Dermis blood vessel endothelial cell (primary cell): ENCODE measurements at regions not wholly inside any gene's neighbourhood (a gene's known extent, or its start where the extent isn't known, plus 50 kb on each side); places are given as distances from the start of the nearest gene placed in this dataset.
A peak's percentile ranks its signal among the peaks of the same experiment; 100 is the strongest.
"Not testable (repeated sequence)": the region's sequence is repeated elsewhere in the genome, so short reads cannot be mapped to it uniquely, and the experiment has no call there.

Source experiments
- DNase-seq: peaks from one replicate; pipeline ENCODE4 v3.0.0; 2010

DNA sequence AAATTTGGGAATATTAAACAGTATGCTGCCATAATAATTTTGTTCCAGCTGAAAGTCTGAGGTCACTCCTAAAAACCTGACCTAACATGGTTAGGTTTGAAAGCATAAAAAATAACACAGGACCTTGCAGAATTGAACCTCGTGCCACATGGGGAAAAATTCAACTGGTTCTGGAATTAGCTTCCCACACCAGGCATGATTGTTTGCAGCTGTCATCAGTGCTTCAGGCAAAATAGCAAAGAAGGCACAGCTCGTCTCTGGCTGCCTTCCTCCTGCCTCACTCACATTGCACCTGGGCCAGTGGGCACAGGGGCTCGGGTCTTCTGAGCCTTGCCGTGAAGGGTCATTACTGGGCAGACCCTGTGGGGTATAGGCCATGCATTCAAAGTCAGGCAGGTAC, 153.8 kb upstream of the ARHGAP20 start:
- no peak for DNase-seq

DNA sequence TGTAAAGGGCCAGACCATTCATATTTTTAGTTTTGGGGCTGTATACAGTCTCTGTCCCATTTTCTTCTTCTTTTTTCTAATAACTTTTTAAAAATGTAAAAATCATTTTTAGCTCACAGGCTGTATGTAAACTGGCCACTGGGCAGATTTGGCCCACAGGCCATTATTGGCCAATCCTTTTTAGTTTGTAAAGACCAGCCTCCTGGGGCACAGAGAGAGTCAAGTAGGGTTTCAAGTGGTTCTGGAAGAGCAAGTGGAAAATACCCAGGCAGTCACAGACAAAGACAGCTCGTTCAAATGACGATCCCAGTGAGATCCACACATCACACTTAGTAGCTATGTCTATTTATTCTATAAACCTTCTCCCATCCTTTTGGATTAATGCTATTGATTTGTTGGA, 150.2 kb upstream of the ARHGAP20 start:
- DNase-seq: no peak

DNA sequence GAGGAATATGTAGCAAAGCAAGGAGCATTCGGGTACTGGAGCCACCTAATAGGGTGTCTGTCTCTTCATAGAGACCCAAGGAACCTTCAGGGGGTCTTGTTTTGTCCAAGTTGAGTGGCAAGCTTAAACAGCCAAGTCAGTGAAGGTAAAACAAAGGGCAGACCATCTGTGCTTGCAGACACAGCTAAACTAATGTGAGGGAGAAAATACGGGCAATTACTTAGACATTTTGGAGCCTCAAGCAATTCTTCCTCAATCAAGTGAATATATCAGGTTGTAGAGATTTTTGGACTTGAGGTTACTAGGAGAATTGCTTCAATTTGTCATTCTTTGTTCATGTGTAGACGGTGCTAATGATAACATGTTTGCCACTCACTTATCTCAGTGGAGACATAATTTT, 148.2 kb upstream of the ARHGAP20 start:
- DNase-seq: no peak

DNA sequence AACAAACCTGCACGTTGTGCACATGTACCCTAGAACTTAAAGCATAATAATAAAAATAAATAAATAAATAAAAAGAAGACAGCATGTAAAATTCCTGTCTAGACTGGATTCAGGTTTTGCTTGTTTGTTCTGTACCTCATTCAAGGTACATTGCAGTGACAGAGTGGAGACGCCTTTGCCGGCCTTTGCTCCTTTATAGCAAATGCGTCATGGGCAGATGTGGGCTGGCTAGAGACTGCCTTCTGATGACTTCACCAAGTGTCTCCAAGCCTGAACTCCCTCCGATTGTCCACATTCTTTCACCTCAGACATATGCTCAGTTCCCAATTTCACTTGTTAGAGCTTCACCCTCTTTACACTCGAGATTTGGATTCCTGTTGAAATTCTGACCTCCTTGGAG, 147.8 kb upstream of the ARHGAP20 start:
- DNase-seq: no peak

DNA sequence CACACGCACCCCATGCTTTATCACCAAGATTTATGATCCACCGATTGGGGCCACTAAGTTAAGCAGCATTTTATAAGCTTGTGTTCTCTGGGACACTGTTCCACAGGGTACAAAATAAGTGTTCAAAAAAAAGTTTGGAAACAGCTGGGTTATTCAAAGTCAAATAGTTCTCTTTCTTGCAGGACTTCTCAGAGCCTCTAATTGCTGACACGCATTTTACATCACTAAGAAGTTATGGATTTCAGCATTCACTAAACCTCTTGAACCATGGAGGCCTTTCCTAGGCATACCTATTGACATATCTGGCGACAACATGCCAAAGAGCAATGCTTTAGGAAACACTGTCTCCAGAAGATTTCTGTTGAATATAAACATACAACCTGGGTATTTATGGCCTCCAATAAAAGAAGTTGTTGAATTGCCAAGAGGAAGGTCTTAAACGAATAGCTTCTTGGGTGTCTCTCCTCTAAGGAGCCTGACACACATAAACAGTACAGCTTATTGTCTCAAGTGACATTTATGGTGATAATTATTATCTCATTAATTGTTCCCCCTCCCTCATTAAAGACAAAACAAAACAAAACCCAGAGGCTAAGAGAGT, 147.1 kb upstream of the ARHGAP20 start:
- no peak for DNase-seq

DNA sequence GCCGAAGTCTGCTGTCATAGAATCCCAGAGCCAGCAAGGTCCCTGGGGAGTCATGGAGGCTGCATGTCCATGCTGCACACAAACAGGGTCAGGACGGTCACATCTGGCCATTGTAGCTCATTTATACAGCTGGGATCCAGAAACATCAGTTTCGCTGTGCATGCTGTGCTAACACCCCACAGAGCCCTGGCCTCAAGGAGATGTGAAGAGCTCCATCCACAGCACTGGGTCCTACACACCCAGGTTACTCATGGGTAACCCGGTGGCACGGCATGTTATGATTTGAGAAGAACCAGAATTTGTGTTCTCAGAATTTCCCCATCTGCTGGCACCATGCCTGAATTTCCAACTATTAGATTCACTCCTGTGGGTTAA, 146.3 kb upstream of the ARHGAP20 start:
- no peak for DNase-seq

DNA sequence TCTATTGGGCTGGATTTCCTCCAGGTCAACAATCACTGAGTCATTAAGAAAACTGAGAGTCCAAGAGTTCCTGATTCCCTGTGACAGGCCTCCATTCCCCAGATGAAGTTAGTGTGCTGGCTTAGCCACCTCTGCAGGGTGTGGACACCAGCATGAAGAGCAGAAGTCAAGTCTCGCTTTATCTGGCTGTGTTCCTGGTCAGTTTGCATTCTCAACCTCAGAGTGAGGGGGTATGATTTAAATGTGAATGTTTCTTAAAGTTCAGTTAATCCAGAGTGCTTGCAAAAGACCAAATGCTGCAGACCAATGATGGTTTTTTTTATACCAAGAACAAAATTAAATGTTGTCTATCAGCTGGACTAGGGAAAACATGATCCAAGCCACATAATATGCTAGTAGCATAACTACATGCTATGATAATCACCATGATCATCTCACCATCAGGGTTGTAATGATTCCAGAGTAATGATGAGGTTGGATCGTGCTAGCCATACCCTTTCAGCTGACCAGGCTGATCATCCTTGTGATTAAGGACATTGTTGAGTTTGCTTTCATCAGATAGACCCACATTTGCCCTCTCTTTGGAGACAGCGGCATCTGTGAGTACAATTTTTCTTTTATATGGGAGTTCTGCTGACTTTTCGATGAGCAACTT, 145.8 kb upstream of the ARHGAP20 start:
- no peak for DNase-seq

DNA sequence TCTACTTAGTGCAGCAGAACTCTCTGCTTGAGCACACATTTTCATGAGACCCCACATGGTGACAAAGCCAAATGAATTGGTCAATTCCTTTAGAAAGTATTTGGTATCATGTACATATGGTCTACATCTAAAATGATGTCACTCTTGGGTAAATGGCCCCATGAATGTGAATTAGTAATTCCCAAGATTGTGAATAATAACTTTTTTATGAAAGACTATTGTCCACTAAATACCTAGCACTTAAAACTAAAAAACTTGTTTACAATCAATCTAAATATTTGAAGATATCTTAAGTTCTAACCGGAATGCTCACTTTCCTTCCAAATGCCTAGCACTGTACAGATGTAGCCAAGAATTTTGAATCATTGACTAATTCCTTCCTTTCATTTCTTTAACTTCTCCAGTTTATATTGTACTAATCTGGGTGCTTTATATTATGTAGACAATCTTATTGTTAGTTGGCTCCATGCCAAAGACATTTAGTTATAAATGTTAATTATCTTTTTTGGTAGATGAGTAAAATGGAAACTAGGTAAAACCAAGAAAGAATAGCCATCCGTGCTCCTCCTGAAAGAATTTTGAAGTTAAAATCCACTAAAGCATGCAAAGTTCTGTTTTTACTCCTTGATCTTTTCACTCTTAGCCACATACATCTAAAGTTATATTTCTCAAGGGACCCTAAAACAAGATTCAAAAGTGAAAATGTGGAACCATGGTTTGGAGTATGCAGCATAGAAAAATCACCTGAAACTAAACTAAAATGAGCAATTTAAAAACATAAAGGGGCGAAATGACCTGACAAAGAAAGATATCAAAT, 145.0 kb upstream of the ARHGAP20 start:
- DNase-seq: no peak

DNA sequence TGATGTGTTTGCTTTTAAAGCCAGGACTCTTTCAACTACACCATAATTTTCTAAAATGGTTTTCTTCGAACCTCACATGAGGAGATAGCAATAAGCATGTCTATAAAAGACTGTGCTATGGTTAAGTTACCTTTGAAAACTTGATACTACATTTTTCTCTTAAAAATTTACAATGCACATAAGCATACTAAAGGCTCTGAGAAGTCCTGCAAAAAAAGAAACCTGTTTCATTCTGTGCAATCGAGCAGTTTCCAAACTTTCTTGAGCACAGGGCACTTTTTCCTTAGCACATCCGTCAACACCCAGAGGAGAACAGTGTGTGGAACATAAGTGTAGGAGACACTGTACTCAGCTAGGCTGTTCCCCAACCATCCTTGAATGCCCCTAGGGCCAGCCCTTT, 144.1 kb upstream of the ARHGAP20 start:
- DNase-seq: no peak

DNA sequence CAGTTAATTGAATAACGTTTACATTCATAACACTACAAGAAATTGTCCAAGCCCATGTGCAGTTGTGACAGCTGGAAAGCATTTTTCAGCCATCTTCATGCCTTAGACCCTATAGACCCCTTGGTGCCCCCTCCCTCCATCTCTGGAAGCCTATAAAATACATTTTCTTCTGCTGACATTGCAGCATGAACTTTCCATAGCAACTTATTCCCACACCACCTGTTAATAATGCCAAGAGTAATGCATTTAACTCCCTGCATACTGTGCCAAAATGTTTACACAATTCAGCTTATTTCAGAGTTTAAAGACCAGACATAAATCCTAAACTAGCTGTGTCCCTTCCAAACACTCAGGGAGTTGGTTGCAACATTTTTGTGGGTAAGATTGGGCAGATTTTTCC, 143.0 kb upstream of the ARHGAP20 start:
- no peak for DNase-seq

DNA sequence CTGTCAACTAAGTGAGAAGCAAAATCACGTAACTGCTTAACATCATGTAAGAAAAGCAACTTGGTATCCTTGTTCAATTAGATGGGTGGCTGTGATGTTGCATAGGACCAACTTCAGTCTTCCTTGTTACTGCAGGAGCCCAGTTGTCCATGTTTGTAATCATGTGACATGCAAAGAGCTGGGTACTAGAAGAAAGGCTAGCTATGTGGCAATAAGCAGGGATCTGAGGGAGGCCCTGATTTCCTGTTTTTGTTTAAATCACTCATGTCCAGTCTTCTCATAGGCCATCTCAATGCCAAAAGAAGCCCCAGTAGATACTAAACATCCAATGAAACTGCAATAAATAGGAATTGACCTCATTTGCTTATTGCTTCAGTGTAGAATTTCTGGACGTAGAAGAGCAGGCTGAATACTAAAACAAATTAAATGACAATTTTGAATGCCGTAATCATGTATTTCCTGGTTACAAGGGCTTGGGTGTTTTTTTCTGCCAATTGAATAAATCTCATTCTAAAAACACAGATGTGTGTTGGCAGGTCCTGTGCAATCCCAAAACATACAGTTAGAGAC, 140.8 kb upstream of the ARHGAP20 start:
- DNase-seq: no peak

DNA sequence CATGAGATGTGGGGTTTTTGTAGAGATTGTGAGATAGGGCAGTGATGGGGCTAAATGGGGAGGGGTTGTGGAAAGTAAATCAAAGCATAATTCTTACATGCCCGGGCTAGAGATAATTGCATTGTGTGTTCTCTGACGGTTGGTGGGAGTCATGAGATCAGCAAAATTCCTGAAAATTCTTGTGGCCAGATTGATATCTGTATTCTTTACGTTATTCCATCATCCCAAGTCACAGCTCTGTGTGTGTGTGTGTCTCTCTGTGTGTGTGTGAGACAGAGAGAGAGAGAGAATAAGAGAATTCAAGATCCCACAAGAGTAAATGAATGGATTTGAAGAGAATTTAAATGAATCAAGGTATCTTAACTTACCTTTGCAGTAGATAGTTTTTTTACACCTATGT, 138.6 kb upstream of the ARHGAP20 start:
- DNase-seq: no peak

DNA sequence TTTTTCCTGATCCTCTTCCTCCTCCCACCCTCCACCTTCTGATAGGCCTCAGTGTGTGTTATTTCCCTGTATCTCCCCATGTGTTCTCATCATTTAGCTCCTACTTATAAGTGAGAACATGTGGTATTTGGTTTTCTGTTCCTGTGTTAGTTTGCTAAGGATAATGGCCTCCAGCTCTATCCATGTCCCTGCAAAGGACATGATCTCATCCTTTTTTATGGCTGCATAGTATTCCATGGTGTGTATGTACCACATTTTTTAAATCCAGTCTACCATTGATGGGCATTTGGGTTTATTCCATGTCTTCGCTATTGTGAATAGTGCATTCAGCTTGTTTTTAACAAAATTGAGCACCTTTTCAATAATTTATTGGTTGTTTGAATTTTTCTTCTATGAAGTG, 130.8 kb upstream of the ARHGAP20 start:
- DNase-seq: not testable (repeated sequence)

DNA sequence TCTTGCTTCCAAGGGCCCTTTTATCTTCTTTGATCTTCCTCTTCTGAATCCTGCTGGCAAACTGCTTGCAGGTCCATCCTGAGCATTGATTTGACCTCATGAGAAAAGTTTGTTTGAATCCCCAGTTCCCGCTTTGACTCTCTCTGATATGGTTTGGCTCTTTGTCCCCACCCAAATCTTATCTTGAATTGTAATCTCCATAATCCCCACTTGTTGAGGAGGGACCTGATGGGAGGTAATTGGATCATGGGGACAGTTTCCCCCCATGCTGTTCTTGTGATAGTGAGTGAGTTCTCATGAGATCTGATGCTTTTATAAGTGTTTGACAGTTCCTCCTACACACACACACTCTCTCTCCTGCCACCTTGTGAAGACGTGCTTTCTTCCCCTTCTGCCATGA, 126.6 kb upstream of the ARHGAP20 start:
- DNase-seq: no peak

DNA sequence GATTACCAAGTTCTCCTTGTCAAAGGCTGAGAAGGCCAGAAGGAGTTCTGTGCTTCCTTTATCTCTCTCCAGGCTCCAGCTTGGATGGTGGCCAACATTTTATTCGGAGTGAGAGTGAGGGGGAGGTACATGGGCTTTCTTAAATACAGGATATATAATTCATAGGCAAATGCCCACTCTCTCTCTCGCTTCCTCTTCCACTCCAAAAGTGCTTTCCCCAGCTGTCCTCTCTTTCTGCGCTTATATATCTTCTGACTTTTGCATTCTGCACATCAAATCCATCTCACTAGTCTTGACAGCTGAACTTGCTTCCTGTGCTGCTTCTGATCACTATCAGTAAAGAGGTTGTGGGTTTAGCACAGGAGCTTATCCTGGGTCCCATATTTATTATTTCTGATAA, 125.4 kb upstream of the ARHGAP20 start:
- no peak for DNase-seq

DNA sequence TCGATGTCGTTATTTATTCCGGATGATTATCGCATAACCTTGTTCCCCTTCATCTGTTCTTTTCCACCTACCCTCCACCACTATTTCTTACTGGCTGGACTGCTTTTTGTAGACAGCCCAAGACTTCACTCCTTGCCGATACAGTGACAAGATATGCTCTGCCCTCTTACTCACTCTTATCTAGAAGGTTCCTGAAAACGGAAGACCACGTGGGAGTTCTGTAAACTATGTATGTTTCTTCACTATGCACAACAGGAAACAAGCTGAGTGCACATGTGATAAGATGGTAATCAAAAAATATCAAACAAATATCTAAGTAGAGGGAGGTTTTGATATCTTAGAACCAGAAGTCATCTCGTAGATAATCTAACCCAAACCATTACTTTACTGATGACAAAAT, 122.9 kb upstream of the ARHGAP20 start:
- no peak for DNase-seq

DNA sequence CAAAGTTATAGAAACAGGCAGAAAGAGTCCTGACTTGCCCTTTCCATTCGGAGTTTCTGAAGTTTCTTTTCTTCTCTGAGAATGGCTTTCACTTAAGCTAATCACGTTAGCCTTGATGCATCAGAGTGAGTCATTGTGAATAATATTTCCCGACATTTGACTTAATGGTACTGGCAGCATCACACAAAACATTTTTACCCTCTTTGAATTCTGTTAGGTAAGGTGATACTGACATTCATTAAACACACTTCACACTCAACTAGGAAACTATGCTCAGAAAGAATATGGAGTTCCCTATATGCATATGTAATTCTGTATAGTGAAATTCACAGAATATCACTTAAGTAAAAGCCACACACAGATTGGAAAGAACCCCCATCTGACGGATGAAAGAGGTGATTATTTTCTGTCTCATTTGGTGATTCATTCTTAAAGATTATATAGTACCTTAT, 120.8 kb upstream of the ARHGAP20 start:
- DNase-seq: peak; percentile 74

DNA sequence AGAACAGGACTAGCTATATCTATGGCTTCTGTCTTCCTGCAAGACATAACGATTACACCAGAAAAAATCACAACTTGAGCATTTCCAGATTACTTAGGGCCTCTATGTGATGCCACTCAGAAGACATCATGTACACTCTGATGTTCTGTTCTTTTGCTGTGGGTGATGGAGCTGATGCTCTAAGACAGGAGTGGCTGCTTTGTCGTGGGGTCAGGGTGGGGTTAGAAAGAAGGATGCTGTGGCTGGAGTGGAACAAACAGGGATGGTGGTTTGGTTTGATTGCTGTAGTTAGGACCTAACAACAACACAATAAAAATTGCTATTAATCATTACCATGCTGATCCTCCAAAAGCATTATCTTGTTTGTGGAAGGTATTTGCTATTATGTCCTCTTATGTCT, 120.3 kb upstream of the ARHGAP20 start:
- DNase-seq: no peak

DNA sequence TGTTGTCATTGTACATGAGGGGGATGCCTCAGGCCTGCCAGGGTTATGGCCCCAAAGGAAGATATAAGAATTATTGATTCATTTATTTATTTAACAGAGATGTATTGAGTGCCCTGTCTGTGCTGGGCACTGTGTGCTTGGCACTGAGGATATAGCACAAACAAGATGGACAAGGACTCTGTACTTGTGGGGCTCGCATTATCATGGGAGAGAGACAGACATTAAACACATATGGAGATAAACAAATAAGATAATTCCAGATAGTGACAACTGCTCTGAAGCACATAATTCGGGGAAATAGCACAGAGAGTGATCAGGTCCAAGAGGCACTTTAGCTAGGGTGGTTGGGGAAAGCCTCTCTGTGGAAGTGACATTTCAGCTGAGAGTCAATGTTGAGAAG, 119.8 kb upstream of the ARHGAP20 start:
- DNase-seq: no peak

DNA sequence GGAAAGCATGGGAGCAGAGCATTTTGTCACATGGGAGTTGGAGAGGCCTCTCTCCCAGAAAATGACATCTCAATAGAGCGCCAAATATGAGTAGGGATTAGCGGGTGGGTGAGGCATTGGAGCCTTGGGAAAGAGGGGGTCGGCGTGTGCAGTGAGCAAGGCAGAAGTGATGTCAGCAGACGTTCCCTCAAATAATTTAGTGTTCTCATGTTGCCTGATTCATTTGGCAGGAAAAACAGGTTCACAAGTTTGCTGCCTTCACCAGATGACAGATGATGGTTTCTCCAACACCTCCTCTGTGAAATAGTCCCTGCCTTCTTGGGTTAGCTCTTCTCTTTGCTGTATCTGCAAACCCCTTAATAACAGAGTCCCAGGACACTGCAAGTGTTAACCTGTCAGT, 118.5 kb upstream of the ARHGAP20 start:
- DNase-seq: no peak

DNA sequence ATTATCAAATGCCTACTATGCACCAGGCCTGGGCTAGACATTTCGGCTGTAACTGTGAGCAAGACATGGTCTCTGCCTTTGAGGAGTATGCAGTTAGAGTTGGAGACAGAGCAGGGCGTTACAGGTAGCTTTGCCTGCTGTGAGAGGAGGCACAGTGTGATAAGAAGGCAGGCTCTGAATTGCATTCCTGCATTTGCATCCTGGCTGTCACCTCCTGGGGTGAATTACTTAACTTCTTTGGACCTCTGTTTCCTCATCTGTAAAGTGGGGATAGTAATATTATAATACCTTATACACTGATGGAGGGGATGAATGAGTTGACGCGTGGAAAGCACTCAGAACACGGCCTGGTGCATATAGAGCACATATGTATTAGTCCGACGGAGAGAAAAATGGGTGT, 118.1 kb upstream of the ARHGAP20 start:
- DNase-seq: no peak

DNA sequence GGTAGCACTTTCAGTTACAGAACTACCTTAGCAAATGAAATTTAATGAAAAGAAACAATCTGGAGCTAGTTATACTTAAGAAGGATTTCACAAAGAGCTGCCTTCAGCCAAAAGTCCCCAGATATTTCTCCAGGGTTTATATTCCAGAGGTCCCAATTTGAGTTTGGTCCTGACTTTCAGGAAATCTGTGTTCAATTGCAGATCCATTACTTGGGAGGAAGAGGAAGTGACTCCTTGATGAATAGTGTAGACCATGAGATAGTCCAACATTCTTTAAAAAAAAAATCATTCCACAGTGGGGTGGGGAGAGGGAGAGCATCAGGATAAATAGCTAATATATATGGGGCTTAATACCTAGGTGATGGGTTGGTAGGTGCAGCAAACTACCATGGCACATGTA, 117.6 kb upstream of the ARHGAP20 start:
- DNase-seq: peak; percentile 45

DNA sequence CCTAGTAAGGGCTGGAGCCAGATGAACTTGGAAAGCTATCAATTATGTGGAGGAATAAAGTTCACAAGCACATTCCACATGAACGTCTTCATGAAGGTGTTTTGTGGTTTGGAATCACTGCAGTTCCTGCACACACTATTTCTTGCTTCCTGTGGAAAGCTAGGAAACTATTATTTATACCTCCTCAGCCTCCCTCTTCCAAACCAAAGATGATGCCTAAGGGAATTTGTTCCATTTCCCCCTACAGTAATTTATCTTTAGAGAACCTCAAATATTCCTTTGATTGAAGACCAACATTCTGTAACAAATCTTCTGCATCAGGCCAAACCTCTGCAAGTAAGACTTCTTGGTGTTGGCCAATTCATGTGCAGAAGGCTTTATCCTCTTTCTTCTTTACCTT, 115.8 kb upstream of the ARHGAP20 start:
- DNase-seq: no peak

DNA sequence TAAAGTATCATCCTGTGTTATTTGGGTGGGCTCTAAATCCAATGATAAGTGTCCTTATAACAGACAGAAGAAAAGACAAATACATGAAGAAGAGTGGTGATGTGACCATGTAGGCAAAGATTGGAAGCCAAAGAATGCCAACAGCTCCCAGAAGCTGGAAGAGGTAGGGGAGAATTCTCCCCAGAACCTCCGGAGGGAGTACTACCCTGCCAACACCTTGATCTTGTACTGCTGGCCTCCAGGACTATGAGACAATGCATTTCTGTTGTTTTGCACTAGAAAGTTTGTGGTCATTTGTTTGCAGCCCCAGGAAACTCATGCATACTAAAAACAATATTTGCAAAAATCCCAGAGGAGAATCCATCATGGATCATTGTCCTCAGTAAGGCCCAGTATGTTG, 115.0 kb upstream of the ARHGAP20 start:
- no peak for DNase-seq
